ENCODE measurements at regions not wholly inside any gene's neighbourhood (a gene's known extent, or its start where the extent isn't known, plus 50 kb on each side); places are given as distances from the start of the nearest gene placed in this dataset.

DNA sequence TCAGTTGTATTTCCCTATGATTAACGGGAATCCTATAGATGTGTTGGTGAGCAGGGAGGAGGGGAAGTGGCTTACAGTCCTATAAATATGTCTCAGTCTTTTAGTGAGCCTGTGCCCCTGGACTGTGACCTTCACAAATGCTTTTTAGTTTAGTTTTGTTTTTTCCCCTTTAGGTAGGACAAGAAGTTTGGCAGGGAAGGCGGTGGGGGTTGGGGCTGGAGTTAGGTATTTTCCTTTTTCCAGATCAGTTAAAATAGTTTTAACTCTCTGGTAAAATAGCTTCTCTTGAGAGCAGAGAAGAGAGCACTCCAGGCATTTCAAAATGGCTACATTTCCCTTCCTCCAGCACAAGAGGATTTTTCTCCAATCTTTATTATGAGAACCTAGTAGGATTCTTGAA, 272.1 kb downstream of the SPATA31D1 start:
- ATAC-seq (ENCODE audit: insufficient read depth, low read depth) (no peak), DNase-seq (no peak)
- H4K20me1 ChIP-seq (ENCODE audit: insufficient read depth, low read length) = no peaks in the 10 kb centered on the region
- H3K27me3 ChIP-seq (ENCODE audit: insufficient read depth, low read length, poor library complexity) = no peaks in the 10 kb centered on the region
- H3K4me1 ChIP-seq (ENCODE audit: insufficient read depth, low read length) = no peaks in the 10 kb centered on the region
- H3K36me3 ChIP-seq (ENCODE audit: insufficient read depth, low read length) = no peaks in the 10 kb centered on the region
- H3K79me2 ChIP-seq (ENCODE audit: insufficient read depth, low read length) = no peaks in the 10 kb centered on the region
- no peak overlapping the region for H3K4me2 ChIP-seq (ENCODE audit: insufficient read depth, low read length)
- H3K27ac ChIP-seq (ENCODE audit: low read length) = no peak overlapping the region
- H3K9ac ChIP-seq (ENCODE audit: low read depth, low read length) = no peak overlapping the region
- no peak overlapping the region for H3K4me3 ChIP-seq (ENCODE audit: low read depth in 1 of 2, low read length in 2 of 2)
- no peaks in the 10 kb centered on the region for H3K9me3 ChIP-seq (ENCODE audit: insufficient read depth, low read length, severe bottlenecking)
- TF ChIP-seq, protein P1, sequence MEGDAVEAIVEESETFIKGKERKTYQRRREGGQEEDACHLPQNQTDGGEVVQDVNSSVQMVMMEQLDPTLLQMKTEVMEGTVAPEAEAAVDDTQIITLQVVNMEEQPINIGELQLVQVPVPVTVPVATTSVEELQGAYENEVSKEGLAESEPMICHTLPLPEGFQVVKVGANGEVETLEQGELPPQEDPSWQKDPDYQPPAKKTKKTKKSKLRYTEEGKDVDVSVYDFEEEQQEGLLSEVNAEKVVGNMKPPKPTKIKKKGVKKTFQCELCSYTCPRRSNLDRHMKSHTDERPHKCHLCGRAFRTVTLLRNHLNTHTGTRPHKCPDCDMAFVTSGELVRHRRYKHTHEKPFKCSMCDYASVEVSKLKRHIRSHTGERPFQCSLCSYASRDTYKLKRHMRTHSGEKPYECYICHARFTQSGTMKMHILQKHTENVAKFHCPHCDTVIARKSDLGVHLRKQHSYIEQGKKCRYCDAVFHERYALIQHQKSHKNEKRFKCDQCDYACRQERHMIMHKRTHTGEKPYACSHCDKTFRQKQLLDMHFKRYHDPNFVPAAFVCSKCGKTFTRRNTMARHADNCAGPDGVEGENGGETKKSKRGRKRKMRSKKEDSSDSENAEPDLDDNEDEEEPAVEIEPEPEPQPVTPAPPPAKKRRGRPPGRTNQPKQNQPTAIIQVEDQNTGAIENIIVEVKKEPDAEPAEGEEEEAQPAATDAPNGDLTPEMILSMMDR (IDR thresholded peaks at IDR 0.05; ENCODE audit: borderline replicate concordance, extremely low read depth, low read length, poor library complexity, severe bottlenecking) = no peak
- TF ChIP-seq EZH2 (IDR thresholded peaks at IDR 0.05; ENCODE audit: borderline replicate concordance, low read depth, low read length, severe bottlenecking) = no peak
- H2AFZ ChIP-seq (ENCODE audit: low read depth, low read length) = no peak overlapping the region

DNA sequence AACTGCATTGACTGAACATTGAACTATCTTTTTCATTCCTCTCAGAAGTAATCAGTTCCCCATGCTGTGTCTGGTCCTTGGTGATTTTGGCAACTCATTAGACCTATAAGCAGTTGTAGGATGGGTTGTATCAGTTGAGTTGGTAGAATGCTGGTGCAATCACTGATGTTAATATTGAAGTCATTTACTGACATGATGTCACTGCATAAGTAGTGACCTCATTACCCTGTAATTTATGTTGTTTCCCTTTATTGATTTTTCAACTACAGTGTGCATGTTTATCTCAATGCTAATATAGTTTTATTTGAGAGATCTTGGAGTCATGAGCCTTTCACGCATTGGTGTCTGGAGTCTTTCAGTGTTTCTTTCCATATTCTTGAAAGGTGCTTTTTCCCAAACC, 275.0 kb downstream of the SPATA31D1 start:
- Histone ChIP-seq H3K9ac (ENCODE audit: low read depth, low read length) (no peak overlapping the region), H3K9me3 (ENCODE audit: insufficient read depth, low read length, severe bottlenecking) (no peaks in the 10 kb centered on the region)
- TF ChIP-seq, protein P1 (IDR thresholded peaks at IDR 0.05; ENCODE audit: borderline replicate concordance, extremely low read depth, low read length, poor library complexity, severe bottlenecking) = no peak
- no peak for TF ChIP-seq EZH2 (IDR thresholded peaks at IDR 0.05; ENCODE audit: borderline replicate concordance, low read depth, low read length, severe bottlenecking)

DNA sequence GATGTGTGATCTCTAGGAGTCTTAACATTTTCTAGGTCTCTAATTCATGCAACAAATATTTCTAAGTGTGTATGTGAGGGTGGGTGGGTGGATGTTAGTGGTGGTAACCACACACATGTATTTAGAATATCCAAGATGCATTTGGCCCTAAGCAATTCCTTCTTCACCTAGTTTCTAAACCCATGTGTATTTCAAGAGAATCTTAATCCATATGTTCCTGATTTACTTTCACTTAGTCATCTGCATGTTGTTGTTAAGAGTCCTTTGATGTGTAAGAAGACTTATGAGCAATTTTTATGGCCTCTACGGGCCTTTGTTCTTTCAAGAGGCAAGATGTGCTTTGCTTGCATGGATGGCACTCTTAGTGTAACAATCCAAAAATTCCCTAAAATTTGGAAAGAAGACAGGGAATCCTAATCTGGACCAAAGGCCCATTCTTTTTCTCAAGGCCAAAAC, 282.6 kb downstream of the SPATA31D1 start:
- ATAC-seq (ENCODE audit: insufficient read depth, low read depth) (no peak), DNase-seq (no peak)
- Histone ChIP-seq H4K20me1 (ENCODE audit: insufficient read depth, low read length) (no peaks in the 10 kb centered on the region), H3K27me3 (ENCODE audit: insufficient read depth, low read length, poor library complexity) (no peaks in the 10 kb centered on the region), H3K9me3 (ENCODE audit: insufficient read depth, low read length, severe bottlenecking) (no peaks in the 10 kb centered on the region), H3K4me3 (ENCODE audit: low read depth in 1 of 2, low read length in 2 of 2) (no peak overlapping the region), H3K27ac (ENCODE audit: low read length) (no peak overlapping the region), H3K79me2 (ENCODE audit: insufficient read depth, low read length) (no peaks in the 10 kb centered on the region), H2AFZ (ENCODE audit: low read depth, low read length) (no peak overlapping the region), H3K36me3 (ENCODE audit: insufficient read depth, low read length) (no peaks in the 10 kb centered on the region), H3K4me2 (ENCODE audit: insufficient read depth, low read length) (no peak overlapping the region), H3K9ac (ENCODE audit: low read depth, low read length) (no peak overlapping the region), H3K4me1 (ENCODE audit: insufficient read depth, low read length) (no peaks in the 10 kb centered on the region)
- TF ChIP-seq, protein P1 (IDR thresholded peaks at IDR 0.05; ENCODE audit: borderline replicate concordance, extremely low read depth, low read length, poor library complexity, severe bottlenecking) = no peak
- no peak for TF ChIP-seq EZH2 (IDR thresholded peaks at IDR 0.05; ENCODE audit: borderline replicate concordance, low read depth, low read length, severe bottlenecking)

More for the DNA sequence above, 275.0 kb downstream of the SPATA31D1 start:
- Histone ChIP-seq H3K36me3 (ENCODE audit: insufficient read depth, low read length) (no peaks in the 10 kb centered on the region), H3K79me2 (ENCODE audit: insufficient read depth, low read length) (no peaks in the 10 kb centered on the region), H3K27ac (ENCODE audit: low read length) (no peak overlapping the region), H3K4me2 (ENCODE audit: insufficient read depth, low read length) (no peak overlapping the region), H3K27me3 (ENCODE audit: insufficient read depth, low read length, poor library complexity) (no peaks in the 10 kb centered on the region), H3K4me3 (ENCODE audit: low read depth in 1 of 2, low read length in 2 of 2) (no peak overlapping the region), H2AFZ (ENCODE audit: low read depth, low read length) (no peak overlapping the region), H4K20me1 (ENCODE audit: insufficient read depth, low read length) (no peaks in the 10 kb centered on the region), H3K4me1 (ENCODE audit: insufficient read depth, low read length) (no peaks in the 10 kb centered on the region)
- DNase-seq (no peak), ATAC-seq (ENCODE audit: insufficient read depth, low read depth) (no peak)

DNA sequence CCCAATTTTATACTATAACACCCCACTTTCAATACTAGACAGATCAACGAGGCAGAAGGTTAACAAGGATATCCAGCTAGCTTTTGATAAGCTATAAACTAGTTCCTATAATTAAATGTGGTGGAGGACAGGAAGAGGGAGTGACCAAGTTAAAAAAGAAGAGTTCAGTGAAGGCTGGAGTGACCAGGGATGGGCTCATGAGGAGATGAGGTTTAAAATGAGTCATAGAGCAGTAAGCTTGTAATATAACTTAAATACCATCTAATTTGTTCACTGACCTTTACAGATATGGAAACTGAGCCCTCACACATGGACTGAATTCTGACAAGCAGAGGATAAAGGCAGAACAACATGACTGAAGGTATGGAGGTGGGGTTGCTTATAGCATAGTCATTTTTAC, 284.5 kb downstream of the SPATA31D1 start:
- DNase-seq (no peak), ATAC-seq (ENCODE audit: insufficient read depth, low read depth) (no peak)
- H3K4me3 ChIP-seq (ENCODE audit: low read depth in 1 of 2, low read length in 2 of 2) = no peak overlapping the region
- TF ChIP-seq, protein P1 (IDR thresholded peaks at IDR 0.05; ENCODE audit: borderline replicate concordance, extremely low read depth, low read length, poor library complexity, severe bottlenecking) = no peak
- TF ChIP-seq EZH2 (IDR thresholded peaks at IDR 0.05; ENCODE audit: borderline replicate concordance, low read depth, low read length, severe bottlenecking) = no peak
- H3K9ac ChIP-seq (ENCODE audit: low read depth, low read length) = no peak overlapping the region
- H3K27ac ChIP-seq (ENCODE audit: low read length) = no peak overlapping the region
- H3K79me2 ChIP-seq (ENCODE audit: insufficient read depth, low read length) = no peaks in the 10 kb centered on the region
- no peaks in the 10 kb centered on the region for H4K20me1 ChIP-seq (ENCODE audit: insufficient read depth, low read length)
- no peak overlapping the region for H3K4me2 ChIP-seq (ENCODE audit: insufficient read depth, low read length)
- no peaks in the 10 kb centered on the region for H3K36me3 ChIP-seq (ENCODE audit: insufficient read depth, low read length)
- no peaks in the 10 kb centered on the region for H3K27me3 ChIP-seq (ENCODE audit: insufficient read depth, low read length, poor library complexity)
- no peaks in the 10 kb centered on the region for H3K9me3 ChIP-seq (ENCODE audit: insufficient read depth, low read length, severe bottlenecking)
- no peak overlapping the region for H2AFZ ChIP-seq (ENCODE audit: low read depth, low read length)
- no peaks in the 10 kb centered on the region for H3K4me1 ChIP-seq (ENCODE audit: insufficient read depth, low read length)
